ENCODE measurements at regions not wholly inside any gene's neighbourhood (a gene's known extent, or its start where the extent isn't known, plus 50 kb on each side); places are given as distances from the start of the nearest gene placed in this dataset.
A peak's percentile ranks its signal among the peaks of the same experiment; 100 is the strongest.

GRCh38 chr5:82800826-82801225 is 276.4 kb downstream of the TMEM167A start:
- Histone ChIP-seq H3K9ac (ENCODE audit: low read depth, low read length) (no peak overlapping the region), H3K4me2 (ENCODE audit: insufficient read depth, low read length) (no peak overlapping the region), H3K27ac (ENCODE audit: low read length) (no peak overlapping the region), H2AFZ (ENCODE audit: low read depth, low read length) (no peak overlapping the region), H3K27me3 (ENCODE audit: insufficient read depth, low read length, poor library complexity) (no peaks in the 10 kb centered on the region), H3K4me3 (ENCODE audit: low read depth in 1 of 2, low read length in 2 of 2) (no peak overlapping the region), H3K36me3 (ENCODE audit: insufficient read depth, low read length) (no peaks in the 10 kb centered on the region), H3K9me3 (ENCODE audit: insufficient read depth, low read length, severe bottlenecking) (no peaks in the 10 kb centered on the region), H3K4me1 (ENCODE audit: insufficient read depth, low read length) (peaks cover 8% of the 10 kb centered on the region; the same call in 1 of the 2 replicates), H3K79me2 (ENCODE audit: insufficient read depth, low read length) (no peaks in the 10 kb centered on the region), H4K20me1 (ENCODE audit: insufficient read depth, low read length) (no peaks in the 10 kb centered on the region)
- DNase-seq, result no peak
- TF ChIP-seq, protein P1, sequence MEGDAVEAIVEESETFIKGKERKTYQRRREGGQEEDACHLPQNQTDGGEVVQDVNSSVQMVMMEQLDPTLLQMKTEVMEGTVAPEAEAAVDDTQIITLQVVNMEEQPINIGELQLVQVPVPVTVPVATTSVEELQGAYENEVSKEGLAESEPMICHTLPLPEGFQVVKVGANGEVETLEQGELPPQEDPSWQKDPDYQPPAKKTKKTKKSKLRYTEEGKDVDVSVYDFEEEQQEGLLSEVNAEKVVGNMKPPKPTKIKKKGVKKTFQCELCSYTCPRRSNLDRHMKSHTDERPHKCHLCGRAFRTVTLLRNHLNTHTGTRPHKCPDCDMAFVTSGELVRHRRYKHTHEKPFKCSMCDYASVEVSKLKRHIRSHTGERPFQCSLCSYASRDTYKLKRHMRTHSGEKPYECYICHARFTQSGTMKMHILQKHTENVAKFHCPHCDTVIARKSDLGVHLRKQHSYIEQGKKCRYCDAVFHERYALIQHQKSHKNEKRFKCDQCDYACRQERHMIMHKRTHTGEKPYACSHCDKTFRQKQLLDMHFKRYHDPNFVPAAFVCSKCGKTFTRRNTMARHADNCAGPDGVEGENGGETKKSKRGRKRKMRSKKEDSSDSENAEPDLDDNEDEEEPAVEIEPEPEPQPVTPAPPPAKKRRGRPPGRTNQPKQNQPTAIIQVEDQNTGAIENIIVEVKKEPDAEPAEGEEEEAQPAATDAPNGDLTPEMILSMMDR (IDR thresholded peaks at IDR 0.05; ENCODE audit: borderline replicate concordance, extremely low read depth, low read length, poor library complexity, severe bottlenecking), result no peak
- no peak for TF ChIP-seq EZH2 (IDR thresholded peaks at IDR 0.05; ENCODE audit: borderline replicate concordance, low read depth, low read length, severe bottlenecking)
- ATAC-seq (ENCODE audit: insufficient read depth, low read depth), result no peak

- no peak overlapping the region for H3K4me2 ChIP-seq (ENCODE audit: insufficient read depth, low read length)
- DNase-seq (no peak), ATAC-seq (ENCODE audit: insufficient read depth, low read depth) (no peak)
- TF ChIP-seq EZH2 (IDR thresholded peaks at IDR 0.05; ENCODE audit: borderline replicate concordance, low read depth, low read length, severe bottlenecking), result no peak
- TF ChIP-seq, protein P1 (IDR thresholded peaks at IDR 0.05; ENCODE audit: borderline replicate concordance, extremely low read depth, low read length, poor library complexity, severe bottlenecking), result no peak
- no peak overlapping the region for H2AFZ ChIP-seq (ENCODE audit: low read depth, low read length)
- no peaks in the 10 kb centered on the region for H3K9me3 ChIP-seq (ENCODE audit: insufficient read depth, low read length, severe bottlenecking)
- no peaks in the 10 kb centered on the region for H3K27me3 ChIP-seq (ENCODE audit: insufficient read depth, low read length, poor library complexity)
- H3K9ac ChIP-seq (ENCODE audit: low read depth, low read length), result no peak overlapping the region
- no peaks in the 10 kb centered on the region for H3K79me2 ChIP-seq (ENCODE audit: insufficient read depth, low read length)
- H3K4me1 ChIP-seq (ENCODE audit: insufficient read depth, low read length), result peaks cover 8% of the 10 kb centered on the region; the same call in 1 of the 2 replicates
- H4K20me1 ChIP-seq (ENCODE audit: insufficient read depth, low read length), result no peaks in the 10 kb centered on the region
- H3K27ac ChIP-seq (ENCODE audit: low read length), result no peak overlapping the region
- no peak overlapping the region for H3K4me3 ChIP-seq (ENCODE audit: low read depth in 1 of 2, low read length in 2 of 2)
- no peaks in the 10 kb centered on the region for H3K36me3 ChIP-seq (ENCODE audit: insufficient read depth, low read length)
Observed at GRCh38 chr5:82799361-82800077, 277.7 kb downstream of the TMEM167A start.

DNA sequence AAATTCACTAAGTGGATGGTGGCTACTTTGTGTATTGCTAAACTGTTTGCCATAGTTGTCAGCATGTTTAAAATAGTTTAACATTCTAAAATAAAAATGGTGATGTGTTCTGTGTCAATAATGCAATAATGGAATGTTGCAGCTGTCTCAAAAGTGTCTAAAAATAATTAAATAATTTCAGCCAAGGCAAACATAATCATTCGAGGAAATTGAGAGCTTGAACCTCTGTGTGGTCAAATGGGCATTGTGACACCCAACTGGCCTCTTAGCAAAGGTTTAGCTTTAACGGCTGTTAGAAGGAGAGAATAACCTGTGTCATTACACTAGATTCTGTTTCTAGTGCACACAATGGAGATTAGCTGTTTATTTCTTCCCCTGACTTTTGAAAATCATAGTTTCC is 278.5 kb downstream of the TMEM167A start:
- peak overlapping the region; percentile 1; the same call in 1 of the 2 replicates for H2AFZ ChIP-seq (ENCODE audit: low read depth, low read length)
- H3K27ac ChIP-seq (ENCODE audit: low read length), result no peak overlapping the region
- DNase-seq (no peak), ATAC-seq (ENCODE audit: insufficient read depth, low read depth) (no peak)
- no peak for TF ChIP-seq EZH2 (IDR thresholded peaks at IDR 0.05; ENCODE audit: borderline replicate concordance, low read depth, low read length, severe bottlenecking)
- TF ChIP-seq, protein P1 (IDR thresholded peaks at IDR 0.05; ENCODE audit: borderline replicate concordance, extremely low read depth, low read length, poor library complexity, severe bottlenecking), result no peak
- H3K27me3 ChIP-seq (ENCODE audit: insufficient read depth, low read length, poor library complexity), result no peaks in the 10 kb centered on the region
- H3K4me2 ChIP-seq (ENCODE audit: insufficient read depth, low read length), result no peak overlapping the region
- no peaks in the 10 kb centered on the region for H3K9me3 ChIP-seq (ENCODE audit: insufficient read depth, low read length, severe bottlenecking)
- no peaks in the 10 kb centered on the region for H3K79me2 ChIP-seq (ENCODE audit: insufficient read depth, low read length)
- H3K36me3 ChIP-seq (ENCODE audit: insufficient read depth, low read length), result no peaks in the 10 kb centered on the region
- no peaks in the 10 kb centered on the region for H4K20me1 ChIP-seq (ENCODE audit: insufficient read depth, low read length)
- no peak overlapping the region for H3K9ac ChIP-seq (ENCODE audit: low read depth, low read length)
- peaks cover 8% of the 10 kb centered on the region; the same call in 1 of the 2 replicates for H3K4me1 ChIP-seq (ENCODE audit: insufficient read depth, low read length)
- no peak overlapping the region for H3K4me3 ChIP-seq (ENCODE audit: low read depth in 1 of 2, low read length in 2 of 2)

Data from DND-41 (cell line).